Retinal pigment epithelial cell (primary cell): ENCODE measurements at regions not wholly inside any gene's neighbourhood (a gene's known extent, or its start where the extent isn't known, plus 50 kb on each side); places are given as distances from the start of the nearest gene placed in this dataset.

Experiments used
- DNase-seq: peaks from one replicate; pipeline ENCODE4 v3.0.0-alpha.2; 2010; ENCODE audit warnings: low read depth
- H3K4me3 ChIP-seq: 2 replicates; pipeline ENCODE4 v1.5.1; 2011; ENCODE audit warnings: mild to moderate bottlenecking, low read length, control low read depth, moderate library complexity
- CTCF ChIP-seq: conservative IDR thresholded peaks from 2 replicates; pipeline ENCODE4 v1.5.1; 2011; ENCODE audit warnings: low read depth, low read length, control low read depth, inconsistent platforms

DNA sequence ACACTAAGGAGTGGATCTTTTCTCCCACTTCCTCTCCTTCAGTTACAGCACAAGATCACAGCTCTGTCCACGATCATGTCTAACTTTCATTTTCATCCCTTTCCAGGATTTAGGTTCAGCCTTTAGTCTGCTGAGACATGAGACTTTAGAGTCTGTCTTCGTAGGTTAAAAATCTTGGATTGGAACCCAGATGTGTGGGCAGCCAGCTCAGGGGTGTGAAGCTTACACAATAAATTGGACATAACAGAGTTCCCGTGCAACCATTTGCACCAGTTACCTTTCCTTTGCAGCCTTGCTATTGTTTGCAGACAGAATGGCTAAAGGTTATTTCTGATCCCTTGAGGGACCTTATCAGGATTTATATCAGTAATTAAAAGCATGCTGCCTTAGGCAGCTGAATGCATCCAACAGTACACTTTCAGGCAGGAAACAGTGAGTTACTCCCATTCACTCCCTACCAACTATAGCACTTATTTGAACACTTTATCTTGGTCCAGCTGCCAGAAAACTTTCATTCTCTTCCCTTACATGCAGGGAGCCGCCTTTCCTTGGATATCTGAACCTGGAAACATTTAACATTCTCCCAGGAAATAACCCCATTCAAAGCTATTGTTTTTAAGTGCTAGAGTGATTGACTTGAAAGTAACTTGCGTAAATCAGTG lies 87.3 kb downstream of the TMEM100 start:
- no peak overlapping the region for H3K4me3 ChIP-seq
- no peak for TF ChIP-seq CTCF
- no peak for DNase-seq

GRCh38 chr17:55634702-55635101 lies 88.0 kb downstream of the TMEM100 start:
- no peak for TF ChIP-seq CTCF
- no peak overlapping the region for H3K4me3 ChIP-seq
- no peak for DNase-seq

GRCh38 chr17:55632893-55633292 lies 89.8 kb downstream of the TMEM100 start:
- DNase-seq: no peak
- H3K4me3 ChIP-seq: no peak overlapping the region
- no peak for TF ChIP-seq CTCF

DNA sequence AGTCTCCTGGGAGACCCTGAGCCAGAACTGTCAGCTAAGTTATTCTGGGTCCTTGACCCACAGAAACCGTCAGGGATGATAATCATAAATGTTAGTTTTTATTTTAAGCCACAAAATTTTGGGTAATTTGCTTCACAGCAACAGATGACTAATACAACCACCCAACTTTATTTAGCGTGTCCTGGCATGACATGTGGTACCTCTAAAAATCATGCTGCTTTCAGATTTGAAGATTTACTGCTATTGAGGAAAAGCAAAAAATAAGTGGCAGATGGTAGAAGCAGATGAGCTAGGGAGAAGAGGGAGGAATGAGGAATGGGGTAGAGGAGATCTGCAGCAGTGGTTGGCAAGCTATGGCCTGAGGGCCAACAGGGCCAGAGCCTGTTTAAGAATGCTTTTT lies 90.4 kb downstream of the TMEM100 start:
- DNase-seq: no peak
- no peak for TF ChIP-seq CTCF
- no peak overlapping the region for H3K4me3 ChIP-seq

GRCh38 chr17:55629995-55630394 lies 92.7 kb downstream of the TMEM100 start:
- no peak for TF ChIP-seq CTCF
- H3K4me3 ChIP-seq: no peak overlapping the region
- no peak for DNase-seq

DNA sequence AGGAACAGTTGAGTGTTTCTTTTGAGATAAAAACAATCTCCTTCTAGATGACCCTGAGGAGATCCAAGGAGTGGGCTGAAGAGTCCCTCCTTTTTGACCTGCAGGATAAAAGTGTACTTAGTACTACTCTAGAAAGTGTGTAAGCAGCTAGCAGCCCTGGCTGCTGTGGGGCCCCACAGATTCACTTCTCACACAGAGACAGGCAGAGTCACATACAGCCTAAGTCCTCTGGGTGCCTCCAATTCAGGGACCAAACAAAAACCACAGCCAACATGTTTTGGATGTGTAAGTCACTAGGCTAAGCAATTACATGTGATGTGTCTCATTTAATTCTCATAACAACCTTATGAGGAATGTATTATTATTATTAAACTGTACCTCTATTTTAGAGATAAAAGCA lies 97.1 kb downstream of the TMEM100 start:
- no peak for TF ChIP-seq CTCF
- no peak overlapping the region for H3K4me3 ChIP-seq
- DNase-seq: no peak

DNA sequence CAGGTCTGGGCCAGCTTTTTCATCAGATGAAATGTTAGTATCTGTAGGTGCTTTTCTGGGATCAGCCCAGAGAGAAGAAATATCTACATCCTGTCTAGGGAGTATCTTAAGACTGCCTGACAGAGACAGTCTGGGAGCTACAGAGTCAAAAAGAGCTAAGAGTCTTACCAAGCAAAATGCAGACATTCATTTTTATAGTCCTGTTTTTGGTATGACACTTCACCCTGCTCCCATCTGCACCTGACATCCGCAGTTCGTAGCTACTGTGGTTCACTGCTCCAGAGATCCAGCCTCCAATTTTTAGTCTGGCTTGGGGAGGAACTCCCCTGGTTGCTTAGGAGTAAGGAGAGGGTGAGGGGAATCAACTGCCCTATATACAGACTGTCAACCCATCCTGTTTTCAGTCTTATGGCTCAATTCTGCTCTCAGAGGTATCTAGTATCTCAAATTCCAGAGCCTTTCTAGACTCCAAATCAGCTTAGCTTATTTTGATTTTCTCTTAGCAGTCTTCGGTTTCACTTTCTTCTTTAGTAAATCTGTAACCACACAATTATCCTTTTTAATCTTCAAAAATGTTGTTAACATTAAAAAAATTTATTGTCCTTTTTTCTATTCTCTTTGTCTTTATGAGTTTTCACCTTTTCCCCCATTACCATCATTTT lies 97.8 kb downstream of the TMEM100 start:
- TF ChIP-seq CTCF: no peak
- H3K4me3 ChIP-seq: no peak overlapping the region
- DNase-seq: no peak
